ENCODE measurements at regions not wholly inside any gene's neighbourhood (a gene's known extent, or its start where the extent isn't known, plus 50 kb on each side); places are given as distances from the start of the nearest gene placed in this dataset.

GRCh38 chr2:152246686-152247336 is 71.2 kb upstream of the STAM2 start:
- Histone ChIP-seq H3K36me3 (ENCODE audit: low read depth) (no peaks in the 10 kb centered on the region), H3K4me1 (ENCODE audit: low read depth) (no peaks in the 10 kb centered on the region), H3K4me3 (no peak overlapping the region), H3K9me3 (no peaks in the 10 kb centered on the region)
- DNase-seq (no peak), ATAC-seq (no peak)
- TF ChIP-seq CTCF (IDR thresholded peaks at IDR 0.05): no peak
- intact Hi-C loops (cut with DNase I, micrococcal nuclease): no loop called here

GRCh38 chr2:152247337-152247695 is 71.8 kb upstream of the STAM2 start:
- no peak for TF ChIP-seq CTCF (IDR thresholded peaks at IDR 0.05)
- no peak overlapping the region for H3K4me3 ChIP-seq
- no peaks in the 10 kb centered on the region for H3K36me3 ChIP-seq (ENCODE audit: low read depth)
- DNase-seq (no peak), ATAC-seq (no peak)
- intact Hi-C loops (cut with DNase I, micrococcal nuclease): no loop called here
- H3K9me3 ChIP-seq: no peaks in the 10 kb centered on the region
- no peaks in the 10 kb centered on the region for H3K4me1 ChIP-seq (ENCODE audit: low read depth)

- intact Hi-C loops (cut with DNase I, micrococcal nuclease): no loop called here
- TF ChIP-seq CTCF (IDR thresholded peaks at IDR 0.05): no peak
- no peak for ATAC-seq
- Histone ChIP-seq H3K9me3 (no peaks in the 10 kb centered on the region), H3K4me3 (no peak overlapping the region), H3K4me1 (ENCODE audit: low read depth) (no peaks in the 10 kb centered on the region), H3K36me3 (ENCODE audit: low read depth) (no peaks in the 10 kb centered on the region)
- DNase-seq: no peak
These were observed 75.0 kb upstream of the STAM2 start for GRCh38 chr2:152250421-152251100.

- intact Hi-C loops (cut with DNase I, micrococcal nuclease): no loop called here
- DNase-seq: no peak
- Histone ChIP-seq H3K4me1 (ENCODE audit: low read depth) (no peaks in the 10 kb centered on the region), H3K36me3 (ENCODE audit: low read depth) (no peaks in the 10 kb centered on the region), H3K9me3 (no peaks in the 10 kb centered on the region), H3K4me3 (no peak overlapping the region)
- no peak for ATAC-seq
- no peak for TF ChIP-seq CTCF (IDR thresholded peaks at IDR 0.05)
These were observed 75.6 kb upstream of the STAM2 start for GRCh38 chr2:152251211-152251610.

- no peak overlapping the region for H3K4me3 ChIP-seq
- no peaks in the 10 kb centered on the region for H3K9me3 ChIP-seq
- H3K4me1 ChIP-seq (ENCODE audit: low read depth): no peaks in the 10 kb centered on the region
- no peak for TF ChIP-seq CTCF (IDR thresholded peaks at IDR 0.05)
- intact Hi-C loops (cut with DNase I, micrococcal nuclease): no loop called here
- H3K36me3 ChIP-seq (ENCODE audit: low read depth): no peaks in the 10 kb centered on the region
- DNase-seq: no peak
- ATAC-seq: no peak
These were observed 76.2 kb upstream of the STAM2 start for GRCh38 chr2:152251811-152252210.
